HL-60 (cell line): ENCODE measurements at regions not wholly inside any gene's neighbourhood (a gene's known extent, or its start where the extent isn't known, plus 50 kb on each side); places are given as distances from the start of the nearest gene placed in this dataset.

Experiments
- GABPA ChIP-seq: IDR thresholded peaks from 2 replicates; pipeline ENCODE4 v1.6.1; 2012; ENCODE audit warnings: low read depth
- TF ChIP-seq, protein P1 (sequence below): IDR thresholded peaks from one replicate; pipeline ENCODE4 v1.5.1; 2011; ENCODE audit warnings: low read length, control low read depth, inconsistent platforms; ENCODE audit not compliant: insufficient read depth
- TF ChIP-seq, protein P2 (sequence below): IDR thresholded peaks from 2 replicates; pipeline ENCODE4 v1.6.1; 2012; ENCODE audit warnings: low read depth; ENCODE audit not compliant: insufficient replicate concordance

DNA sequence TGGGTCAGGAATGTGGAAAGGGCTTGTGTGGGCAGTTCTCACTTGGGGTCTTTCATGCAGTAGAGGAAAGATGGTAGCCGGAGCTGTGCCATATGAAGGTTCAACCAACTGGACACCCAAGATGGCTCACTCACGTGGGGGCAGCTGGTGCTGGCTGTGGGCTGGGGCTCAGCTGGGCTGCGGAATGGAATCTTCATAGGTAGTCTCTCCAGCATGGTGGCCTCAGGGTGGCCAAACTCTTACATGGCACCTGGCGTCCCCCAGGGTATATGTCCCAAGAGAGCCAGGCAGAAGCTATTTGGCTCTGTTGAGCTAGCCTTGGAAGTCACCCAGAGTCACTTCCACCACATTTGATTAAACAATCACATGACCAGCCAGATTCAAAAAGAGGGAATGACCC lies 163.1 kb upstream of the KLHL29 start:
- TF ChIP-seq, protein P1, sequence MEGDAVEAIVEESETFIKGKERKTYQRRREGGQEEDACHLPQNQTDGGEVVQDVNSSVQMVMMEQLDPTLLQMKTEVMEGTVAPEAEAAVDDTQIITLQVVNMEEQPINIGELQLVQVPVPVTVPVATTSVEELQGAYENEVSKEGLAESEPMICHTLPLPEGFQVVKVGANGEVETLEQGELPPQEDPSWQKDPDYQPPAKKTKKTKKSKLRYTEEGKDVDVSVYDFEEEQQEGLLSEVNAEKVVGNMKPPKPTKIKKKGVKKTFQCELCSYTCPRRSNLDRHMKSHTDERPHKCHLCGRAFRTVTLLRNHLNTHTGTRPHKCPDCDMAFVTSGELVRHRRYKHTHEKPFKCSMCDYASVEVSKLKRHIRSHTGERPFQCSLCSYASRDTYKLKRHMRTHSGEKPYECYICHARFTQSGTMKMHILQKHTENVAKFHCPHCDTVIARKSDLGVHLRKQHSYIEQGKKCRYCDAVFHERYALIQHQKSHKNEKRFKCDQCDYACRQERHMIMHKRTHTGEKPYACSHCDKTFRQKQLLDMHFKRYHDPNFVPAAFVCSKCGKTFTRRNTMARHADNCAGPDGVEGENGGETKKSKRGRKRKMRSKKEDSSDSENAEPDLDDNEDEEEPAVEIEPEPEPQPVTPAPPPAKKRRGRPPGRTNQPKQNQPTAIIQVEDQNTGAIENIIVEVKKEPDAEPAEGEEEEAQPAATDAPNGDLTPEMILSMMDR = no peak
- TF ChIP-seq GABPA = no peak
- TF ChIP-seq, protein P2, sequence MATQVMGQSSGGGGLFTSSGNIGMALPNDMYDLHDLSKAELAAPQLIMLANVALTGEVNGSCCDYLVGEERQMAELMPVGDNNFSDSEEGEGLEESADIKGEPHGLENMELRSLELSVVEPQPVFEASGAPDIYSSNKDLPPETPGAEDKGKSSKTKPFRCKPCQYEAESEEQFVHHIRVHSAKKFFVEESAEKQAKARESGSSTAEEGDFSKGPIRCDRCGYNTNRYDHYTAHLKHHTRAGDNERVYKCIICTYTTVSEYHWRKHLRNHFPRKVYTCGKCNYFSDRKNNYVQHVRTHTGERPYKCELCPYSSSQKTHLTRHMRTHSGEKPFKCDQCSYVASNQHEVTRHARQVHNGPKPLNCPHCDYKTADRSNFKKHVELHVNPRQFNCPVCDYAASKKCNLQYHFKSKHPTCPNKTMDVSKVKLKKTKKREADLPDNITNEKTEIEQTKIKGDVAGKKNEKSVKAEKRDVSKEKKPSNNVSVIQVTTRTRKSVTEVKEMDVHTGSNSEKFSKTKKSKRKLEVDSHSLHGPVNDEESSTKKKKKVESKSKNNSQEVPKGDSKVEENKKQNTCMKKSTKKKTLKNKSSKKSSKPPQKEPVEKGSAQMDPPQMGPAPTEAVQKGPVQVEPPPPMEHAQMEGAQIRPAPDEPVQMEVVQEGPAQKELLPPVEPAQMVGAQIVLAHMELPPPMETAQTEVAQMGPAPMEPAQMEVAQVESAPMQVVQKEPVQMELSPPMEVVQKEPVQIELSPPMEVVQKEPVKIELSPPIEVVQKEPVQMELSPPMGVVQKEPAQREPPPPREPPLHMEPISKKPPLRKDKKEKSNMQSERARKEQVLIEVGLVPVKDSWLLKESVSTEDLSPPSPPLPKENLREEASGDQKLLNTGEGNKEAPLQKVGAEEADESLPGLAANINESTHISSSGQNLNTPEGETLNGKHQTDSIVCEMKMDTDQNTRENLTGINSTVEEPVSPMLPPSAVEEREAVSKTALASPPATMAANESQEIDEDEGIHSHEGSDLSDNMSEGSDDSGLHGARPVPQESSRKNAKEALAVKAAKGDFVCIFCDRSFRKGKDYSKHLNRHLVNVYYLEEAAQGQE = no peak
